Endothelial cell of umbilical vein (primary cell): ENCODE measurements at regions not wholly inside any gene's neighbourhood (a gene's known extent, or its start where the extent isn't known, plus 50 kb on each side); places are given as distances from the start of the nearest gene placed in this dataset.

Source experiments
- BruUV-seq: library from RNA; stranded (reverse); fragments of 400-500 nt; replicated peaks from 2 replicates; lab custom pipeline; 2021; lab: Mats Ljungman, UMichigan
- CTCF ChIA-PET: fragments of 300-600, 350-600 bp; sonication (Branson Sonifier 250); formaldehyde crosslinking; loops from one replicate; lab custom pipeline; 2021; ENCODE audit warnings: antibody characterized with exemption, inconsistent platforms; lab: Charles Lee
- POLR2A ChIA-PET: fragments of 300-600, 350-600 bp; sonication (Branson Sonifier 250); formaldehyde crosslinking; loops from one replicate; lab custom pipeline; 2021; ENCODE audit warnings: antibody characterized with exemption, inconsistent platforms; lab: Charles Lee
- DNase-seq: peaks from one replicate; pipeline ENCODE4 v3.0.0-alpha.2; 2011; ENCODE audit warnings: low read depth, low spot score
- FAIRE-seq: peaks from 2 replicates; lab custom pipeline; 2011; peaks lifted over from hg19 to GRCh38; lab: Jason Lieb, UNC
- H2AFZ ChIP-seq: 2 replicates; pipeline ENCODE4 v1.6.0; 2012; ENCODE audit warnings: low read depth, low read length, control low read depth, inconsistent platforms
- H3K27ac ChIP-seq: 2 replicates; pipeline ENCODE4 v1.5.1; 2011; ENCODE audit warnings: low read depth, mild to moderate bottlenecking, control low read depth, low read length, moderate library complexity; ENCODE audit not compliant: insufficient read depth
- H3K27me3 ChIP-seq, 2 experiments: 2 replicates each; pipeline versions ENCODE4 v1.6.0 to v1.6.1; 2011; ENCODE audit warnings: low read length in 2 of 2, mixed read lengths in 1 of 2; ENCODE audit not compliant: control insufficient read depth in 2 of 2, insufficient read depth in 2 of 2
- H3K36me3 ChIP-seq, 2 experiments: 2 replicates in 1 of 2; 3 replicates in 1 of 2; pipeline ENCODE4 v1.5.1; 2011; ENCODE audit warnings: low read length in 2 of 2, mild to moderate bottlenecking in 1 of 2, moderate library complexity in 1 of 2; ENCODE audit not compliant: control insufficient read depth in 2 of 2, insufficient read depth in 2 of 2; ENCODE audit errors: extremely low read depth in 1 of 2
- H3K4me1 ChIP-seq: 3 replicates; pipeline ENCODE4 v1.5.1; 2011; ENCODE audit warnings: mild to moderate bottlenecking, low read length; ENCODE audit not compliant: control insufficient read depth, insufficient read depth; ENCODE audit errors: extremely low read depth
- H3K4me2 ChIP-seq: 2 replicates; pipeline ENCODE4 v1.6.1; 2011; ENCODE audit warnings: low read length, control low read depth, mixed read lengths; ENCODE audit not compliant: insufficient read depth
- H3K4me3 ChIP-seq, 3 experiments: fragments of 200-600 bp in 1 of 3; sonication (generic), shearing (Covaris generic) in 1 of 3; replicated peaks in 1 of 3; 2 replicates each; pipeline ENCODE4 v1.5.1; 2011 to 2016; ENCODE audit warnings: control low read depth in 3 of 3, low read length in 3 of 3, mild to moderate bottlenecking in 2 of 3, inconsistent platforms in 1 of 3, low read depth in 1 of 3, moderate library complexity in 1 of 3; ENCODE audit not compliant: insufficient read depth in 1 of 3
- H3K79me2 ChIP-seq: 2 replicates; pipeline ENCODE4 v1.6.0; 2012; ENCODE audit warnings: low read length, inconsistent platforms; ENCODE audit not compliant: control insufficient read depth, insufficient read depth
- H3K9ac ChIP-seq: replicated peaks from 2 replicates; pipeline ENCODE3; 2011; ENCODE audit warnings: low read length, control low read depth; ENCODE audit not compliant: insufficient read depth; ENCODE audit errors: extremely low read depth
- H3K9me1 ChIP-seq: replicated peaks from 3 replicates; pipeline ENCODE4 v1.6.0; 2011; ENCODE audit warnings: mild to moderate bottlenecking, low read length; ENCODE audit not compliant: control insufficient read depth, insufficient read depth; ENCODE audit errors: extremely low read depth
- H3K9me3 ChIP-seq: replicated peaks from 2 replicates; pipeline ENCODE4 v1.5.1; 2012; ENCODE audit warnings: low read length, inconsistent platforms; ENCODE audit not compliant: control insufficient read depth, insufficient read depth
- H4K20me1 ChIP-seq: replicated peaks from 2 replicates; pipeline ENCODE3; 2011; ENCODE audit warnings: mild to moderate bottlenecking, low read length; ENCODE audit not compliant: control insufficient read depth, insufficient read depth; ENCODE audit errors: extremely low read depth
- EZH2 ChIP-seq: IDR thresholded peaks from 2 replicates; pipeline ENCODE4 v1.6.1; 2012; ENCODE audit warnings: borderline replicate concordance, low read depth, mild to moderate bottlenecking, moderate library complexity, low read length, inconsistent platforms; ENCODE audit not compliant: severe bottlenecking
- FOS ChIP-seq: IDR thresholded peaks from 2 replicates; pipeline ENCODE4 v1.6.1; 2011; ENCODE audit warnings: mild to moderate bottlenecking, low read length, moderate library complexity, borderline replicate concordance; ENCODE audit not compliant: insufficient read depth
- GATA2 ChIP-seq: IDR thresholded peaks from 2 replicates; pipeline ENCODE4 v1.7.0; 2011; ENCODE audit warnings: low read depth, mild to moderate bottlenecking, moderate library complexity, mixed read lengths, low read length; ENCODE audit not compliant: insufficient read length, insufficient read depth
- JUN ChIP-seq: IDR thresholded peaks from 2 replicates; pipeline ENCODE4 v1.6.1; 2011; ENCODE audit warnings: borderline replicate concordance, low read depth; ENCODE audit not compliant: insufficient read length, insufficient read depth
- MAX ChIP-seq: IDR thresholded peaks from 2 replicates; pipeline ENCODE4 v1.6.1; 2011; ENCODE audit not compliant: insufficient read depth, insufficient read length
- MYC ChIP-seq: IDR thresholded peaks from one replicate; pipeline ENCODE4 v1.6.1; 2011; ENCODE audit warnings: mild to moderate bottlenecking, low read depth, low read length
- POLR2A ChIP-seq: IDR thresholded peaks from 2 replicates; pipeline ENCODE4 v1.6.1; 2012; ENCODE audit warnings: low read depth, mild to moderate bottlenecking, control low read depth, low read length
- POLR2AphosphoS5 ChIP-seq: IDR thresholded peaks from 2 replicates; pipeline ENCODE4 v1.6.1; 2012; ENCODE audit warnings: low read depth, mild to moderate bottlenecking, control low read depth, low read length, moderate library complexity; ENCODE audit not compliant: insufficient read depth
- dilution Hi-C: fragments of 300-500 bp; cut with MboI; formaldehyde crosslinking; loops from one replicate; pipeline ENCODE4 v1.15.0; 2019; ENCODE audit warnings: low sequenced_read_pairs; ENCODE audit not compliant: extremely low pct_ligation_motif_present
- intact Hi-C: fragments of 100-400 bp; cut with micrococcal nuclease; formaldehyde crosslinking; loops from one replicate; pipeline ENCODE4 v1.10.0; 2022
- TF ChIP-seq, protein P1 (sequence below), 2 donors: IDR thresholded peaks; 1 replicate in 1 of 2; 2 replicates in 1 of 2; pipeline ENCODE4 v1.5.1; 2011; ENCODE audit warnings: low read length in 2 of 2, mild to moderate bottlenecking in 2 of 2, moderate library complexity in 2 of 2, control low read depth in 1 of 2, inconsistent platforms in 1 of 2, low read depth in 1 of 2; ENCODE audit not compliant: insufficient read depth in 1 of 2; ENCODE audit errors: extremely low read depth in 1 of 2

DNA sequence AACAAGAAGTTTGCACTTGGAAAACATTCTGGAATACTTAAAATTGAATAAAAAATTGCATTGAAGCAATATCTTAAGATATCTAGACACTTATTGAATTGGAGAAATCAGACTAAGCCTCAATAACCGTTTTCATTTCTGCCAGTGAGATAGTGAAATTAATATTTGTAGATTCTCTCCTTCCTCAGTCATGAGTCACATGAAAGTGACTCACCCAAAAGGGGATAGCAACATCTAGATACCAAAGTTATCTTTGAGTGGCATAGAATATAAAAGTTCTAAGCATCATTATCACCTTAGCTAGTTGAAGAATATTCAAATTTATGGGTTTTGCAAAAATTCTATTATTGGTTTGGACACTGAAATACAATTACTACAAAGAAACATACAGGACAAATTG lies 614.8 kb upstream of the ZNF717 start:
- intact Hi-C loops, result no loop called here
- FAIRE-seq (no peak), DNase-seq (no peak)
- Histone ChIP-seq H3K79me2 (no peaks in the 10 kb centered on the region), H3K4me1 (no peaks in the 10 kb centered on the region), H3K27ac (no peak overlapping the region), H3K4me3 (no peak overlapping the region), H2AFZ (no peak overlapping the region), H3K9ac (no peak overlapping the region), H3K4me2 (no peak overlapping the region), H3K27me3 (no peaks in the 10 kb centered on the region), H3K9me3 (peaks cover 2% of the 10 kb centered on the region), H3K36me3 (no peaks in the 10 kb centered on the region), H3K9me1 (no peaks in the 10 kb centered on the region), H4K20me1 (no peaks in the 10 kb centered on the region)
- dilution Hi-C loops, result no loop called here
- POLR2A ChIA-PET, result no interaction called here
- no TSS peak for BruUV-seq
- TF ChIP-seq, protein P1, sequence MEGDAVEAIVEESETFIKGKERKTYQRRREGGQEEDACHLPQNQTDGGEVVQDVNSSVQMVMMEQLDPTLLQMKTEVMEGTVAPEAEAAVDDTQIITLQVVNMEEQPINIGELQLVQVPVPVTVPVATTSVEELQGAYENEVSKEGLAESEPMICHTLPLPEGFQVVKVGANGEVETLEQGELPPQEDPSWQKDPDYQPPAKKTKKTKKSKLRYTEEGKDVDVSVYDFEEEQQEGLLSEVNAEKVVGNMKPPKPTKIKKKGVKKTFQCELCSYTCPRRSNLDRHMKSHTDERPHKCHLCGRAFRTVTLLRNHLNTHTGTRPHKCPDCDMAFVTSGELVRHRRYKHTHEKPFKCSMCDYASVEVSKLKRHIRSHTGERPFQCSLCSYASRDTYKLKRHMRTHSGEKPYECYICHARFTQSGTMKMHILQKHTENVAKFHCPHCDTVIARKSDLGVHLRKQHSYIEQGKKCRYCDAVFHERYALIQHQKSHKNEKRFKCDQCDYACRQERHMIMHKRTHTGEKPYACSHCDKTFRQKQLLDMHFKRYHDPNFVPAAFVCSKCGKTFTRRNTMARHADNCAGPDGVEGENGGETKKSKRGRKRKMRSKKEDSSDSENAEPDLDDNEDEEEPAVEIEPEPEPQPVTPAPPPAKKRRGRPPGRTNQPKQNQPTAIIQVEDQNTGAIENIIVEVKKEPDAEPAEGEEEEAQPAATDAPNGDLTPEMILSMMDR (IDR thresholded peaks at IDR 0.05; ENCODE audit: extremely low read depth in 1 of 2, insufficient read depth in 1 of 2, low read depth in 1 of 2, low read length in 2 of 2), result no peak
- TF ChIP-seq EZH2 (no peak), POLR2AphosphoS5 (no peak), MAX (no peak), GATA2 (no peak), JUN (no peak), POLR2A (no peak), MYC (no peak), FOS (no peak)
- CTCF ChIA-PET, result no interaction called here
